Stimulated activated naive CD8-positive, alpha-beta T cell treated with anti-CD3 and anti-CD28 coated beads, Interleukin-15, amount 100 ng/mL, for 72 hours (primary cell): ENCODE measurements at regions not wholly inside any gene's neighbourhood (a gene's known extent, or its start where the extent isn't known, plus 50 kb on each side); places are given as distances from the start of the nearest gene placed in this dataset.

Experiments
- ATAC-seq: fragments of 150-1000 bp; cut with Tn5 transposase; 2 replicates; pipeline ENCODE4 v1.10.0; 2021; ENCODE audit warnings: mild to moderate bottlenecking, moderate library complexity
- DNase-seq, 2 donors: peaks; one replicate each; pipeline ENCODE4 v3.0.0; 2021 to 2022
- H3K27ac Mint-ChIP-seq, 2 donors: one replicate each; pipeline ENCODE4 v1.8.0; 2022; ENCODE audit warnings: mild to moderate bottlenecking in 2 of 2, mixed read lengths in 2 of 2, moderate library complexity in 2 of 2
- H3K27me3 Mint-ChIP-seq: one replicate; pipeline ENCODE4 v1.8.0; 2022; ENCODE audit warnings: mixed read lengths
- H3K4me1 Mint-ChIP-seq: one replicate; pipeline ENCODE4 v1.8.0; 2022; ENCODE audit warnings: mild to moderate bottlenecking, mixed read lengths
- H3K4me3 Mint-ChIP-seq, 2 donors: one replicate each; pipeline ENCODE4 v1.8.0; 2022; ENCODE audit warnings: mild to moderate bottlenecking in 2 of 2, mixed read lengths in 2 of 2, moderate library complexity in 1 of 2
- H3K9me3 Mint-ChIP-seq, 2 donors: one replicate each; pipeline ENCODE4 v1.8.0; 2022; ENCODE audit warnings: mixed read lengths in 2 of 2

GRCh38 chr14:85218982-85219381, 311.0 kb upstream of the FLRT2 start:
- Mint-ChIP-seq H3K4me1 (no peaks in the 10 kb centered on the region), H3K27me3 (no peaks in the 10 kb centered on the region), H3K27ac (no peak overlapping the region), H3K9me3 (peaks cover 4 to 7% of the 10 kb centered on the region in 2 donors), H3K4me3 (no peak overlapping the region)
- DNase-seq: no peak
- no peak for ATAC-seq

GRCh38 chr14:85221832-85222231, 308.1 kb upstream of the FLRT2 start:
- no peaks in the 10 kb centered on the region for H3K27me3 Mint-ChIP-seq
- DNase-seq: no peak
- H3K4me3 Mint-ChIP-seq: no peak overlapping the region
- ATAC-seq: no peak
- no peak overlapping the region for H3K27ac Mint-ChIP-seq
- H3K9me3 Mint-ChIP-seq: peaks cover 5 to 7% of the 10 kb centered on the region in 2 donors
- no peaks in the 10 kb centered on the region for H3K4me1 Mint-ChIP-seq

GRCh38 chr14:85222341-85222740, 307.6 kb upstream of the FLRT2 start:
- ATAC-seq (no peak), DNase-seq (no peak)
- Mint-ChIP-seq H3K4me1 (no peaks in the 10 kb centered on the region), H3K9me3 (peaks cover 5 to 10% of the 10 kb centered on the region in 2 donors), H3K4me3 (no peak overlapping the region), H3K27ac (no peak overlapping the region), H3K27me3 (no peaks in the 10 kb centered on the region)

- Mint-ChIP-seq H3K4me3 (no peak overlapping the region), H3K27me3 (no peaks in the 10 kb centered on the region), H3K9me3 (peaks cover 5 to 13% of the 10 kb centered on the region in 2 donors), H3K4me1 (no peaks in the 10 kb centered on the region), H3K27ac (no peak overlapping the region)
- DNase-seq: no peak
- no peak for ATAC-seq
Measured at GRCh38 chr14:85223667-85224066, 306.3 kb upstream of the FLRT2 start.

- DNase-seq: no peak
- ATAC-seq: no peak
- no peaks in the 10 kb centered on the region for H3K27me3 Mint-ChIP-seq
- H3K9me3 Mint-ChIP-seq: peaks cover 5 to 17% of the 10 kb centered on the region in 2 donors
- H3K27ac Mint-ChIP-seq: no peak overlapping the region
- no peak overlapping the region for H3K4me3 Mint-ChIP-seq
- H3K4me1 Mint-ChIP-seq: no peaks in the 10 kb centered on the region
Measured at GRCh38 chr14:85224241-85224640, 305.7 kb upstream of the FLRT2 start.

GRCh38 chr14:85233756-85234155, 296.2 kb upstream of the FLRT2 start:
- no peak for ATAC-seq
- H3K27me3 Mint-ChIP-seq: no peaks in the 10 kb centered on the region
- DNase-seq: no peak
- H3K27ac Mint-ChIP-seq: no peak overlapping the region
- no peak overlapping the region for H3K4me3 Mint-ChIP-seq
- no peaks in the 10 kb centered on the region for H3K4me1 Mint-ChIP-seq
- peaks cover 8 to 18% of the 10 kb centered on the region in 2 donors for H3K9me3 Mint-ChIP-seq

GRCh38 chr14:85234156-85235025, 295.6 kb upstream of the FLRT2 start:
- Mint-ChIP-seq H3K4me3 (no peak overlapping the region), H3K4me1 (no peaks in the 10 kb centered on the region), H3K27me3 (no peaks in the 10 kb centered on the region), H3K9me3 (peaks cover 8 to 12% of the 10 kb centered on the region in 2 donors), H3K27ac (no peak overlapping the region)
- ATAC-seq: no peak
- DNase-seq: no peak

GRCh38 chr14:85235868-85236267, 294.1 kb upstream of the FLRT2 start:
- no peak for DNase-seq
- H3K27ac Mint-ChIP-seq: no peak overlapping the region

GRCh38 chr14:85236296-85236695, 293.6 kb upstream of the FLRT2 start:
- DNase-seq: no peak
- no peak overlapping the region for H3K27ac Mint-ChIP-seq
- ATAC-seq: no peak
- no peaks in the 10 kb centered on the region for H3K27me3 Mint-ChIP-seq
- no peaks in the 10 kb centered on the region for H3K4me1 Mint-ChIP-seq
- H3K4me3 Mint-ChIP-seq: no peak overlapping the region
- peaks cover 8% of the 10 kb centered on the region in 2 donors for H3K9me3 Mint-ChIP-seq

More at GRCh38 chr14:85235868-85236267, 294.1 kb upstream of the FLRT2 start:
- H3K4me1 Mint-ChIP-seq: no peaks in the 10 kb centered on the region
- peaks cover 8% of the 10 kb centered on the region in 2 donors for H3K9me3 Mint-ChIP-seq
- ATAC-seq: no peak
- H3K4me3 Mint-ChIP-seq: no peak overlapping the region
- H3K27me3 Mint-ChIP-seq: no peaks in the 10 kb centered on the region

- Mint-ChIP-seq H3K27ac (no peak overlapping the region), H3K9me3 (no peaks in the 10 kb centered on the region), H3K4me3 (no peak overlapping the region), H3K27me3 (no peaks in the 10 kb centered on the region), H3K4me1 (no peaks in the 10 kb centered on the region)
- ATAC-seq: no peak
- no peak for DNase-seq
Measured at GRCh38 chr14:85239791-85240190, 290.2 kb upstream of the FLRT2 start.

- no peaks in the 10 kb centered on the region for H3K9me3 Mint-ChIP-seq
- no peak for DNase-seq
- ATAC-seq: no peak
- no peaks in the 10 kb centered on the region for H3K4me1 Mint-ChIP-seq
- no peak overlapping the region for H3K27ac Mint-ChIP-seq
- no peak overlapping the region for H3K4me3 Mint-ChIP-seq
- no peaks in the 10 kb centered on the region for H3K27me3 Mint-ChIP-seq
Measured at GRCh38 chr14:85241022-85241855, 288.7 kb upstream of the FLRT2 start.

- H3K4me3 Mint-ChIP-seq: no peak overlapping the region
- no peaks in the 10 kb centered on the region for H3K4me1 Mint-ChIP-seq
- peaks cover 0 to 8% of the 10 kb centered on the region in 2 donors for H3K9me3 Mint-ChIP-seq
- H3K27ac Mint-ChIP-seq: no peak overlapping the region
- DNase-seq: no peak
- H3K27me3 Mint-ChIP-seq: no peaks in the 10 kb centered on the region
- ATAC-seq: no peak
Measured at GRCh38 chr14:85242666-85243065, 287.3 kb upstream of the FLRT2 start.

GRCh38 chr14:85243321-85243720, 286.6 kb upstream of the FLRT2 start:
- DNase-seq (no peak), ATAC-seq (no peak)
- H3K4me3 Mint-ChIP-seq: no peak overlapping the region
- H3K4me1 Mint-ChIP-seq: no peaks in the 10 kb centered on the region
- no peaks in the 10 kb centered on the region for H3K27me3 Mint-ChIP-seq
- H3K9me3 Mint-ChIP-seq: peaks cover 0 to 8% of the 10 kb centered on the region in 2 donors
- no peak overlapping the region for H3K27ac Mint-ChIP-seq

GRCh38 chr14:85247071-85247470, 282.9 kb upstream of the FLRT2 start:
- DNase-seq (no peak), ATAC-seq (no peak)
- no peak overlapping the region for H3K27ac Mint-ChIP-seq
- peaks cover 5 to 8% of the 10 kb centered on the region in 2 donors for H3K9me3 Mint-ChIP-seq
- H3K27me3 Mint-ChIP-seq: no peaks in the 10 kb centered on the region
- H3K4me1 Mint-ChIP-seq: no peaks in the 10 kb centered on the region
- H3K4me3 Mint-ChIP-seq: no peak overlapping the region

- ATAC-seq (no peak), DNase-seq (no peak)
- H3K9me3 Mint-ChIP-seq: peaks cover 13 to 15% of the 10 kb centered on the region in 2 donors
- H3K4me3 Mint-ChIP-seq: no peak overlapping the region
- no peaks in the 10 kb centered on the region for H3K27me3 Mint-ChIP-seq
- peak overlapping the region in 1 of 2 donors; percentile 74 for H3K27ac Mint-ChIP-seq
- H3K4me1 Mint-ChIP-seq: no peaks in the 10 kb centered on the region
Measured at GRCh38 chr14:85248881-85249635, 280.9 kb upstream of the FLRT2 start.
